Psoas muscle (tissue), 7 donors: ENCODE measurements at regions not wholly inside any gene's neighbourhood (a gene's known extent, or its start where the extent isn't known, plus 50 kb on each side); places are given as distances from the start of the nearest gene placed in this dataset.

Source experiments
- ATAC-seq, 4 donors: fragments of 200-7000 bp; cut with Tn5 transposase; one replicate each; pipeline ENCODE4 v1.9.1; 2020; ENCODE audit warnings: moderate library complexity in 3 of 4, mild to moderate bottlenecking in 2 of 4
- DNase-seq, 2 donors: peaks; one replicate each; pipeline ENCODE4 v3.0.0-alpha.2; 2020
- H3K27ac ChIP-seq: fragments of 200-600 bp; one replicate; pipeline ENCODE4 v1.8.0; 2022
- H3K27me3 ChIP-seq, 3 donors: fragments of 200-600 bp in 1 of 3; one replicate each; pipeline versions ENCODE4 v1.6.1 to v1.8.0; 2013 to 2022; ENCODE audit warnings: low read length in 2 of 3, mild to moderate bottlenecking in 2 of 3, moderate library complexity in 1 of 3; ENCODE audit not compliant: insufficient read depth in 3 of 3
- H3K36me3 ChIP-seq, 2 donors: fragments of 200-600 bp in 1 of 2; one replicate each; pipeline versions ENCODE4 v1.6.1 to v1.8.0; 2013 to 2022; ENCODE audit warnings: low read depth in 1 of 2, mild to moderate bottlenecking in 1 of 2, moderate library complexity in 1 of 2; ENCODE audit not compliant: insufficient read depth in 1 of 2
- H3K4me1 ChIP-seq: fragments of 200-600 bp; one replicate; pipeline ENCODE4 v1.8.0; 2022
- H3K4me3 ChIP-seq: fragments of 200-600 bp; one replicate; pipeline ENCODE4 v1.8.0; 2022; ENCODE audit warnings: mild to moderate bottlenecking
- H3K9me3 ChIP-seq: fragments of 200-600 bp; one replicate; pipeline ENCODE4 v1.8.0; 2022
- WGBS, 3 donors: extraction: QIAGEN DNeasy Blood & Tissue Kit; methylation state at CpG; one replicate each; pipeline versions ENCODE4 v1.1.6 to v1.1.7; 2013; 5-methylcytosine and 5-hydroxymethylcytosine counted together
- intact Hi-C, 2 donors: fragments of 100-400 bp; cut with DNase I; formaldehyde crosslinking; loops; one replicate each; pipeline versions ENCODE4 v1.11.0 to v1.14.2; 2022
- TF ChIP-seq, protein P1 (sequence below): fragments of 200-600 bp; IDR thresholded peaks from one replicate; pipeline ENCODE4 v1.8.0; 2022; ENCODE audit warnings: antibody characterized with exemption
- donor health status: healthy with polysubstance abuse.
- donor health status: DM: no; HTN: no; CAD: no; lungs with moderate emphysema.
- donor health status: Bipolar disorder and iron deficiency.
- donor health status: healthy.
- donor health status: DM: yes; HTN: yes; CAD: no.
- donor health status: DM: no; HTN: no; CAD: no.
- donor health status: DM: yes; HTN: yes; CAD: no.

DNA sequence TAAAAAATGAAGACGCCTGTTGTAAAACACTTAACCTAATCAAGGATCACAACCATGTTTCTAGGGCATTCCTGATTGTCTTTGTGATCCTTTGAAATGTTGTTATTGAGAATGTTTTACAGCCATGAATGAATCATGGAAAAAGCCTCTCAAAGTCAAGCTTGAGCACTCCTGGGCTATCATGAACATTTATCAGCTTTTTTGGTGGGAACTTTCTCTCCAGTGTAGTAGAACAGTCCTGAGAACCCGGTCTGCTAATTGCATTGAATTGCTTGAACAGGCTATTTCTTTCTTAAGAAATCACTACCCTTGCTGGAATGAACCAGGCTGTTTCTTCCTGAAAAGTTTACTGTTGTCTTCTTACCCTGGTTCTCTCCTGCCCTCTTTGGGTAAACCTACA is 516.5 kb downstream of the FGF9 start:
- 62 to 69% (median 66%) methylated on average over 2 of the region's 2 CpGs for WGBS, 3 donors
- ATAC-seq, result no peak
- H3K4me3 ChIP-seq, result no peak overlapping the region
- intact Hi-C loops, result no loop called here
- no peak overlapping the region for H3K27ac ChIP-seq
- DNase-seq, result no peak
- H3K27me3 ChIP-seq, result no peaks in the 10 kb centered on the region
- H3K4me1 ChIP-seq, result no peaks in the 10 kb centered on the region
- no peaks in the 10 kb centered on the region for H3K9me3 ChIP-seq
- H3K36me3 ChIP-seq, result no peaks in the 10 kb centered on the region
- TF ChIP-seq, protein P1, sequence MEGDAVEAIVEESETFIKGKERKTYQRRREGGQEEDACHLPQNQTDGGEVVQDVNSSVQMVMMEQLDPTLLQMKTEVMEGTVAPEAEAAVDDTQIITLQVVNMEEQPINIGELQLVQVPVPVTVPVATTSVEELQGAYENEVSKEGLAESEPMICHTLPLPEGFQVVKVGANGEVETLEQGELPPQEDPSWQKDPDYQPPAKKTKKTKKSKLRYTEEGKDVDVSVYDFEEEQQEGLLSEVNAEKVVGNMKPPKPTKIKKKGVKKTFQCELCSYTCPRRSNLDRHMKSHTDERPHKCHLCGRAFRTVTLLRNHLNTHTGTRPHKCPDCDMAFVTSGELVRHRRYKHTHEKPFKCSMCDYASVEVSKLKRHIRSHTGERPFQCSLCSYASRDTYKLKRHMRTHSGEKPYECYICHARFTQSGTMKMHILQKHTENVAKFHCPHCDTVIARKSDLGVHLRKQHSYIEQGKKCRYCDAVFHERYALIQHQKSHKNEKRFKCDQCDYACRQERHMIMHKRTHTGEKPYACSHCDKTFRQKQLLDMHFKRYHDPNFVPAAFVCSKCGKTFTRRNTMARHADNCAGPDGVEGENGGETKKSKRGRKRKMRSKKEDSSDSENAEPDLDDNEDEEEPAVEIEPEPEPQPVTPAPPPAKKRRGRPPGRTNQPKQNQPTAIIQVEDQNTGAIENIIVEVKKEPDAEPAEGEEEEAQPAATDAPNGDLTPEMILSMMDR, result no peak

DNA sequence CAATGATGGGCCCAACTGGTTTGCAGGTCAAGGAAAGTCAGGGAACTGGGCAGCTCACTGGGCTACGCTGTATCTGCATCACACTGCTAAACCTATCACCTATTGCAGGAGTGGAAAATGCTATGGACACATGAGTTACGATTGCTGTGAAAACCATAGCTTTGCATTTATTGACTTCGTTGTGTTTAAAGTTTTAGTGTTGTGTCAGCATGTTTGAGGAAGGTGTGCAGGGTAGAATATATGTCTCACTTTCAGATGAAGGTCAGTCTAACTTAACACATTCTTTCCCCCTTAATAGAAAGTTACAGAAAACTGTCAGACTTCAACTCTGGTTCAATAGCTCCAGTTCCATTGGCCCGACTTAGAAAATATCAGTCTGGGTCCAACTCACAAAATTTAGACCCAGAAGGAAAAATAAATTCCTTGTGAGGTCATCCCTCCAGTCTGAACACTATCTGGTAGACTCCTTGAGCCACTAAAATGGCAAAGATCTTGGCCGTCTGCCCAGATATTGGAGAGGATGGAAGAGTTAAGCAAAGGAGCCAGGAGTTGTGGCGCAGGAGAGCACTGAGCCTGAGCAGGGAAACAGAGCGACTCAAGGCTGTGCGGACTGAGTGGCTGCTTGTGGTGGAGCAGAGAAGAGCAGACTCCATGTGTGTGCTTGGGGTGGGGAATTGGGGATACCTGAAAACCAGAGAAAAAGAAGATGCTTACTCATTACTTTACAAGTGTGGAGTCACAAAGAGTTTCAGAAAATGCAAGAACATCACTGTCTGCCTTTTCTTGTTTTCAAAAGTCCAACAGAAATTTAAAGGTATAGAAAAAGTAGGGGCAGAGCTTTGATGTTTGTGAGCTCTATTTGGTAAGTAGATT is 518.5 kb downstream of the FGF9 start:
- no peaks in the 10 kb centered on the region for H3K9me3 ChIP-seq
- no peaks in the 10 kb centered on the region for H3K27me3 ChIP-seq
- 81 to 90% (median 84%) methylated on average over 8 of the region's 8 CpGs for WGBS, 3 donors
- H3K4me1 ChIP-seq, result no peaks in the 10 kb centered on the region
- intact Hi-C loops, result no loop called here
- no peak for ATAC-seq
- H3K4me3 ChIP-seq, result no peak overlapping the region
- no peaks in the 10 kb centered on the region for H3K36me3 ChIP-seq
- no peak overlapping the region for H3K27ac ChIP-seq
- DNase-seq, result no peak
- TF ChIP-seq, protein P1, result no peak

DNA sequence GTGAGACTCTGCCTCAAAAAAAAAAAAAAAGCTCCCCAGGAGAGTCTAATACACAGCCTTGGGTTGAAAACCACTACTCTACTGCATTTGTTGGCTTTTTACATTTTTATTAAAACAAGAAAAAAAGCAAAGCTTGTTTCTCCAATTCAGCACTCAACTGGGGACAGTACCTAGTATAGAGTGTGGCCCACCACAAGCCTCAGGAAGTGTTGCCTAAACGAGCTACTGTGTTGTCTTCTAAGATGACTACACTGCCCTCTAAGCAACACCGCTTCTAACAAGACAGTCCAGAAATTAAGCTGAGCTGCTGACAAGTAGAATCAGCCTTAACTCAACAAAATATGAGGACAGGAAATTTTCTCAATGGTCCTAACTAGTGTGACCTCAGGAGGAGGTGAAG is 522.2 kb downstream of the FGF9 start:
- intact Hi-C loops, result no loop called here

DNA sequence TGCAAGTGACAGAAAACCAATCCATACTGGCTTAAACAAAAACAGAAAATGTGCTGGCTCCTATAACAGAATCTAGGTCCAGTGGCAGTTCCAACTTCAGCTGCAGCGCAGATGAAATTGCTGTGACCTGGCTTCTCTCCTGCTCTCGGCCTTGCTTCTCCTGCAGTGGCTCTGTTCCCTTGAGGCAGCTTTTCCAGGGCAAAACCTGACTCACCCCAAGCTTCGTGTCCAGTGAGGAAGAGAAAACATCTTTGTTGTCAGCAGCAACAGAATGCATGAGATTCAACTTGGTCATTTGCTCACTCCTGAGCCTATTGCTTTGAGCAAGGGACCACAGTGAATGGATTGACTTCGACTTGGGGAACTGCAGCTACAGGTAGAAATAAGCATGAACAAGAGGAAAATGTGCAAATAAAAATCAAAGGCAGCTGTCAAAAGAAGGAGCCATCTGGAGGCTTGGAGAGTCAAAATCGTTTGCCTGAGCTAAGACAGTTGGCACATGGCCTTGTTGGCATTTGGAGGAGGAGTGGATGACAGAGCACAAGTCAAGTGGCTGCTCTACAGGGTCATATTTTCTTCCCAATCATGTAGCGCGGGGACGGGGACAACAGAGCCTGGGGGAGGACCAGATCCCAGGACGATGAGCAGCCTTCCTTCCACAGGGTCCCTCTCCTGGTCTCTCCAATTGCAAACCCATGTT is 523.4 kb downstream of the FGF9 start:
- Histone ChIP-seq H3K4me1 (no peaks in the 10 kb centered on the region), H3K4me3 (no peak overlapping the region), H3K27ac (no peak overlapping the region), H3K36me3 (no peaks in the 10 kb centered on the region), H3K27me3 (no peaks in the 10 kb centered on the region), H3K9me3 (no peaks in the 10 kb centered on the region)
- ATAC-seq (peak in 2 of 4 donors; percentile 34 to 36), DNase-seq (no peak)
- WGBS, 3 donors, result 23 to 31% (median 25%) methylated on average over 9 of the region's 9 CpGs
- TF ChIP-seq, protein P1, result no peak
- intact Hi-C loops, result no loop called here

More for the DNA sequence above, 522.2 kb downstream of the FGF9 start:
- no peak overlapping the region for H3K4me3 ChIP-seq
- TF ChIP-seq, protein P1, result no peak
- 78 to 86% (median 85%) methylated on average over 2 of the region's 2 CpGs for WGBS, 3 donors
- no peaks in the 10 kb centered on the region for H3K36me3 ChIP-seq
- H3K9me3 ChIP-seq, result no peaks in the 10 kb centered on the region
- H3K27me3 ChIP-seq, result no peaks in the 10 kb centered on the region
- no peaks in the 10 kb centered on the region for H3K4me1 ChIP-seq
- DNase-seq, result no peak
- no peak for ATAC-seq
- no peak overlapping the region for H3K27ac ChIP-seq
